ENCODE measurements at regions not wholly inside any gene's neighbourhood (a gene's known extent, or its start where the extent isn't known, plus 50 kb on each side); places are given as distances from the start of the nearest gene placed in this dataset.

GRCh38 chr15:66986951-66987350 lies 78.5 kb upstream of the SMAD3 start:
- Histone ChIP-seq H2AFZ (ENCODE audit: low read depth, low read length, poor library complexity, severe bottlenecking) (no peak overlapping the region), H3K27ac (ENCODE audit: low read depth, low read length) (no peak overlapping the region), H4K20me1 (ENCODE audit: insufficient read depth) (no peaks in the 10 kb centered on the region), H3K4me3 (replicated peaks in 1 of 2; ENCODE audit: low read depth in 1 of 2, low read length in 2 of 2) (no peak overlapping the region), H3K9me2 (ENCODE audit: insufficient read depth) (no peaks in the 10 kb centered on the region), H3K36me3 (ENCODE audit: control insufficient read depth in 1 of 2, insufficient read depth in 2 of 2, low read length in 2 of 2) (no peaks in the 10 kb centered on the region), H3K27me3 (ENCODE audit: insufficient read depth, low read length) (no peaks in the 10 kb centered on the region), H3K79me2 (ENCODE audit: insufficient read depth, low read length) (no peaks in the 10 kb centered on the region), H3K4me1 (ENCODE audit: control insufficient read depth in 1 of 2, insufficient read depth in 2 of 2, low read length in 2 of 2) (no peaks in the 10 kb centered on the region), H3K9me3 (ENCODE audit: control insufficient read depth in 1 of 2, insufficient read depth in 1 of 2, low read depth in 1 of 2, low read length in 2 of 2) (no peaks in the 10 kb centered on the region), H3K4me2 (ENCODE audit: low read length) (no peak overlapping the region), H3K9ac (ENCODE audit: low read length) (no peak overlapping the region)
- ChIA-PET RAD21 (ENCODE audit: low non-redundant PET in 1 of 2, low total read pairs in 2 of 2, uncharacterized antibody in 2 of 2, unreplicated experiment in 2 of 2) (no interaction called here), CTCF (no interaction called here), POLR2A (no interaction called here)
- DNase-seq (ENCODE audit: low read depth, low spot score) = no peak
- intact Hi-C loops (cut with micrococcal nuclease) = no loop called here
- no peak for TF ChIP-seq RAD21 (IDR thresholded peaks at IDR 0.05; ENCODE audit: low read depth)
- no peak for TF ChIP-seq ZNF274 (IDR thresholded peaks at IDR 0.05; ENCODE audit: low read depth, low read length)
- no peak for TF ChIP-seq ZFX (IDR thresholded peaks at IDR 0.05)
- no peak for TF ChIP-seq CEBPB (IDR thresholded peaks at IDR 0.05; ENCODE audit: low read depth)
- TF ChIP-seq JUND (IDR thresholded peaks at IDR 0.05) = no peak
- TF ChIP-seq POLR2A (IDR thresholded peaks at IDR 0.05; ENCODE audit: borderline replicate concordance, extremely low read depth, insufficient read depth, insufficient read length) = no peak
- no peak for TF ChIP-seq SIN3A (IDR thresholded peaks at IDR 0.05; ENCODE audit: low read depth)
- no TSS peak for BruUV-seq (replicated peaks)
- no peak for ATAC-seq

- POLR2A ChIA-PET = no interaction called here
- Histone ChIP-seq H3K36me3 (ENCODE audit: control insufficient read depth in 1 of 2, insufficient read depth in 2 of 2, low read length in 2 of 2) (no peaks in the 10 kb centered on the region), H2AFZ (ENCODE audit: low read depth, low read length, poor library complexity, severe bottlenecking) (no peak overlapping the region), H3K79me2 (ENCODE audit: insufficient read depth, low read length) (no peaks in the 10 kb centered on the region), H3K4me2 (ENCODE audit: low read length) (no peak overlapping the region), H3K27me3 (ENCODE audit: insufficient read depth, low read length) (no peaks in the 10 kb centered on the region), H4K20me1 (ENCODE audit: insufficient read depth) (no peaks in the 10 kb centered on the region), H3K27ac (ENCODE audit: low read depth, low read length) (no peak overlapping the region), H3K4me3 (replicated peaks in 1 of 2; ENCODE audit: low read depth in 1 of 2, low read length in 2 of 2) (no peak overlapping the region), H3K9me3 (ENCODE audit: control insufficient read depth in 1 of 2, insufficient read depth in 1 of 2, low read depth in 1 of 2, low read length in 2 of 2) (no peaks in the 10 kb centered on the region), H3K9me2 (ENCODE audit: insufficient read depth) (no peaks in the 10 kb centered on the region), H3K9ac (ENCODE audit: low read length) (no peak overlapping the region), H3K4me1 (ENCODE audit: control insufficient read depth in 1 of 2, insufficient read depth in 2 of 2, low read length in 2 of 2) (peaks cover 14 to 27% of the 10 kb centered on the region in 2 experiments)
- intact Hi-C loops (cut with micrococcal nuclease) = no loop called here
- DNase-seq (ENCODE audit: low read depth, low spot score) (no peak), ATAC-seq (no peak)
- CTCF ChIA-PET = no interaction called here
- TF ChIP-seq YY1 (IDR thresholded peaks at IDR 0.05; ENCODE audit: extremely low read depth, insufficient replicate concordance, low read depth, low read length) (no peak), POLR2AphosphoS5 (IDR thresholded peaks at IDR 0.05; ENCODE audit: low read depth, low read length) (no peak)
- RAD21 ChIA-PET (ENCODE audit: low non-redundant PET in 1 of 2, low total read pairs in 2 of 2, uncharacterized antibody in 2 of 2, unreplicated experiment in 2 of 2) = no interaction called here
- BruUV-seq (replicated peaks) = no TSS peak
Observed at GRCh38 chr15:66993090-66993489, 72.3 kb upstream of the SMAD3 start.
